Putamen (tissue), 1 donor: ENCODE measurements at regions not wholly inside any gene's neighbourhood (a gene's known extent, or its start where the extent isn't known, plus 50 kb on each side); places are given as distances from the start of the nearest gene placed in this dataset.
"Not testable (repeated sequence)": the region's sequence is repeated elsewhere in the genome, so short reads cannot be mapped to it uniquely, and the experiment has no call there.

ENCODE experiments used
- DNase-seq: peaks from one replicate; pipeline ENCODE4 v3.0.0-alpha.2; 2016; ENCODE audit warnings: low spot score

- peak; percentile 7 for DNase-seq
These were observed 986.5 kb downstream of the TDRD15 start for GRCh38 chr2:22110244-22110651.

GRCh38 chr2:22124003-22124402, 1000.2 kb downstream of the TDRD15 start:
- no peak for DNase-seq

GRCh38 chr2:22126106-22126505, 1002.3 kb downstream of the TDRD15 start:
- DNase-seq, result no peak

- no peak for DNase-seq
These were observed 1003.2 kb downstream of the TDRD15 start for GRCh38 chr2:22126978-22127377.

GRCh38 chr2:22134421-22134820, 1010.7 kb downstream of the TDRD15 start:
- no peak for DNase-seq

- no peak for DNase-seq
These were observed 1012.7 kb downstream of the TDRD15 start for GRCh38 chr2:22136446-22136845.

GRCh38 chr2:22143840-22144239, 1020.1 kb downstream of the TDRD15 start:
- DNase-seq, result no peak

GRCh38 chr2:22153931-22154613, 1030.3 kb downstream of the TDRD15 start:
- no peak for DNase-seq

GRCh38 chr2:22156661-22157060, 1032.9 kb downstream of the TDRD15 start:
- not testable (repeated sequence) for DNase-seq

- DNase-seq, result no peak
These were observed 1043.5 kb downstream of the TDRD15 start for GRCh38 chr2:22167256-22167655.

GRCh38 chr2:22175003-22175402, 1051.2 kb downstream of the TDRD15 start:
- no peak for DNase-seq

- DNase-seq, result no peak
These were observed 1061.5 kb downstream of the TDRD15 start for GRCh38 chr2:22185251-22185650.

- DNase-seq, result not testable (repeated sequence)
These were observed 1062.6 kb downstream of the TDRD15 start for GRCh38 chr2:22186261-22186828.

GRCh38 chr2:22189893-22190480, 1066.2 kb downstream of the TDRD15 start:
- DNase-seq, result no peak

- DNase-seq, result no peak
These were observed 1070.5 kb downstream of the TDRD15 start for GRCh38 chr2:22194218-22194617.

GRCh38 chr2:22196806-22197205, 1073.0 kb downstream of the TDRD15 start:
- no peak for DNase-seq

- peak; percentile 21 for DNase-seq
These were observed 1074.9 kb downstream of the TDRD15 start for GRCh38 chr2:22198381-22199283.

- no peak for DNase-seq
These were observed 1076.2 kb downstream of the TDRD15 start for GRCh38 chr2:22199994-22200393.

- no peak for DNase-seq
These were observed 1085.8 kb downstream of the TDRD15 start for GRCh38 chr2:22209545-22209944.

GRCh38 chr2:22213237-22213636, 1089.5 kb downstream of the TDRD15 start:
- no peak for DNase-seq

GRCh38 chr2:22215517-22215916, 1091.7 kb downstream of the TDRD15 start:
- no peak for DNase-seq

- no peak for DNase-seq
These were observed 1094.1 kb downstream of the TDRD15 start for GRCh38 chr2:22217881-22218280.

GRCh38 chr2:22221006-22221405, 1097.2 kb downstream of the TDRD15 start:
- DNase-seq, result no peak
